Chondrocyte (in vitro differentiated cells): ENCODE measurements at regions not wholly inside any gene's neighbourhood (a gene's known extent, or its start where the extent isn't known, plus 50 kb on each side); places are given as distances from the start of the nearest gene placed in this dataset.
A peak's percentile ranks its signal among the peaks of the same experiment; 100 is the strongest.

ENCODE experiments used
- DNase-seq: peaks from one replicate; pipeline ENCODE4 v3.0.0; 2021; ENCODE audit warnings: mixed read lengths, low spot score
- H3K27ac Mint-ChIP-seq: one replicate; pipeline ENCODE4 v1.8.0; 2021; ENCODE audit warnings: mild to moderate bottlenecking, moderate library complexity, mixed read lengths; ENCODE audit not compliant: unreplicated experiment
- H3K27me3 Mint-ChIP-seq: 2 replicates; pipeline ENCODE4 v1.8.0; 2021; ENCODE audit warnings: low read depth, mixed read lengths
- H3K36me3 Mint-ChIP-seq: 2 replicates; pipeline ENCODE4 v1.8.0; 2021; ENCODE audit warnings: low read depth, mixed read lengths
- H3K4me1 Mint-ChIP-seq: 2 replicates; pipeline ENCODE4 v1.8.0; 2021; ENCODE audit warnings: low read depth, mild to moderate bottlenecking, mixed read lengths
- H3K4me3 Mint-ChIP-seq: one replicate; pipeline ENCODE4 v1.8.0; 2021; ENCODE audit warnings: mild to moderate bottlenecking, moderate library complexity, mixed read lengths; ENCODE audit not compliant: unreplicated experiment
- H3K9me3 Mint-ChIP-seq: 2 replicates; pipeline ENCODE4 v1.8.0; 2021; ENCODE audit warnings: low read depth, mixed read lengths
- CTCF ChIP-seq: fragments of 200-600 bp; sonication (generic); IDR thresholded peaks from 2 replicates; pipeline ENCODE4 v1.5.0; 2021; ENCODE audit warnings: antibody characterized with exemption, mild to moderate bottlenecking, moderate library complexity

GRCh38 chr3:39668420-39668819 lies 141.0 kb upstream of the MYRIP start:
- TF ChIP-seq CTCF = peak; percentile 79
- DNase-seq = no peak
- H3K4me3 Mint-ChIP-seq = no peak overlapping the region
- H3K36me3 Mint-ChIP-seq = no peaks in the 10 kb centered on the region
- no peaks in the 10 kb centered on the region for H3K9me3 Mint-ChIP-seq
- H3K27me3 Mint-ChIP-seq = peaks cover 34% of the 10 kb centered on the region
- H3K27ac Mint-ChIP-seq = no peak overlapping the region
- no peaks in the 10 kb centered on the region for H3K4me1 Mint-ChIP-seq

- Mint-ChIP-seq H3K27ac (no peak overlapping the region), H3K27me3 (peaks cover 18% of the 10 kb centered on the region), H3K9me3 (no peaks in the 10 kb centered on the region), H3K4me1 (no peaks in the 10 kb centered on the region), H3K4me3 (no peak overlapping the region), H3K36me3 (no peaks in the 10 kb centered on the region)
- TF ChIP-seq CTCF = no peak
- DNase-seq = no peak
These were observed 138.3 kb upstream of the MYRIP start for GRCh38 chr3:39671116-39671515.

GRCh38 chr3:39671600-39671999 lies 137.8 kb upstream of the MYRIP start:
- Mint-ChIP-seq H3K4me3 (no peak overlapping the region), H3K27ac (no peak overlapping the region), H3K27me3 (peaks cover 16% of the 10 kb centered on the region), H3K4me1 (no peaks in the 10 kb centered on the region), H3K9me3 (no peaks in the 10 kb centered on the region), H3K36me3 (no peaks in the 10 kb centered on the region)
- no peak for DNase-seq
- TF ChIP-seq CTCF = no peak

GRCh38 chr3:39705351-39705900 lies 104.0 kb upstream of the MYRIP start:
- TF ChIP-seq CTCF = no peak
- DNase-seq = no peak
- Mint-ChIP-seq H3K27ac (no peak overlapping the region), H3K36me3 (no peaks in the 10 kb centered on the region), H3K4me3 (no peak overlapping the region), H3K4me1 (peaks cover 2% of the 10 kb centered on the region), H3K27me3 (peaks cover 16% of the 10 kb centered on the region), H3K9me3 (no peaks in the 10 kb centered on the region)

- peak; percentile 86 for TF ChIP-seq CTCF
- Mint-ChIP-seq H3K4me1 (peaks cover 2% of the 10 kb centered on the region), H3K27ac (no peak overlapping the region), H3K9me3 (no peaks in the 10 kb centered on the region), H3K36me3 (no peaks in the 10 kb centered on the region), H3K4me3 (no peak overlapping the region), H3K27me3 (peaks cover 14% of the 10 kb centered on the region)
- DNase-seq = no peak
These were observed 102.0 kb upstream of the MYRIP start for GRCh38 chr3:39707314-39707909.
